C4-2B (cell line): ENCODE measurements at regions not wholly inside any gene's neighbourhood (a gene's known extent, or its start where the extent isn't known, plus 50 kb on each side); places are given as distances from the start of the nearest gene placed in this dataset.

Source experiments
- H3K27ac ChIP-seq: fragments of 450-650 bp; 2 replicates; pipeline ENCODE4 v1.5.1; 2017
- ZFX ChIP-seq: fragments of 450-650 bp; IDR thresholded peaks from 2 replicates; pipeline ENCODE4 v1.6.1; 2017
- TF ChIP-seq, protein P1 (sequence below): fragments of 450-650 bp; conservative IDR thresholded peaks from 2 replicates; pipeline ENCODE4 v1.5.1; 2017; ENCODE audit warnings: mild to moderate bottlenecking

DNA sequence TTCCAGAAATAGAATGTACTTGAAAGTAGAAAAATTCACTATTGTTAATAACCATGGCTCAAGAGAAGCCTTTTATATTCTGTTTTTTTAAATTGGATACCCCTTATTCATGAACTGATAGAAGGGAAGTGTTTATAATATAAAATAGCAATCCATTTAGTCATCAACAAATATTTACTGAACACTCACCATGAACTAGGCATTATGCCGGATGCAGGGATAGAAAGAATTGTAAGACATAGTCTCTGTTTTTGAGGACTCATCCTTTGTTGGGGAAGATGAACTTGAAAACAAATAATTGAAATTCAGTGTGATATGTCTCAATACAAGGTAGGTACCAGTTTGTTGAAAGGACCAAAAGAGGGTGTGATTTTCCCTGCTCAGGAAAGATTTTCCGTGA lies 160.9 kb upstream of the SATB1 start:
- TF ChIP-seq, protein P1, sequence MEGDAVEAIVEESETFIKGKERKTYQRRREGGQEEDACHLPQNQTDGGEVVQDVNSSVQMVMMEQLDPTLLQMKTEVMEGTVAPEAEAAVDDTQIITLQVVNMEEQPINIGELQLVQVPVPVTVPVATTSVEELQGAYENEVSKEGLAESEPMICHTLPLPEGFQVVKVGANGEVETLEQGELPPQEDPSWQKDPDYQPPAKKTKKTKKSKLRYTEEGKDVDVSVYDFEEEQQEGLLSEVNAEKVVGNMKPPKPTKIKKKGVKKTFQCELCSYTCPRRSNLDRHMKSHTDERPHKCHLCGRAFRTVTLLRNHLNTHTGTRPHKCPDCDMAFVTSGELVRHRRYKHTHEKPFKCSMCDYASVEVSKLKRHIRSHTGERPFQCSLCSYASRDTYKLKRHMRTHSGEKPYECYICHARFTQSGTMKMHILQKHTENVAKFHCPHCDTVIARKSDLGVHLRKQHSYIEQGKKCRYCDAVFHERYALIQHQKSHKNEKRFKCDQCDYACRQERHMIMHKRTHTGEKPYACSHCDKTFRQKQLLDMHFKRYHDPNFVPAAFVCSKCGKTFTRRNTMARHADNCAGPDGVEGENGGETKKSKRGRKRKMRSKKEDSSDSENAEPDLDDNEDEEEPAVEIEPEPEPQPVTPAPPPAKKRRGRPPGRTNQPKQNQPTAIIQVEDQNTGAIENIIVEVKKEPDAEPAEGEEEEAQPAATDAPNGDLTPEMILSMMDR = no peak
- TF ChIP-seq ZFX = no peak
- no peak overlapping the region for H3K27ac ChIP-seq

DNA sequence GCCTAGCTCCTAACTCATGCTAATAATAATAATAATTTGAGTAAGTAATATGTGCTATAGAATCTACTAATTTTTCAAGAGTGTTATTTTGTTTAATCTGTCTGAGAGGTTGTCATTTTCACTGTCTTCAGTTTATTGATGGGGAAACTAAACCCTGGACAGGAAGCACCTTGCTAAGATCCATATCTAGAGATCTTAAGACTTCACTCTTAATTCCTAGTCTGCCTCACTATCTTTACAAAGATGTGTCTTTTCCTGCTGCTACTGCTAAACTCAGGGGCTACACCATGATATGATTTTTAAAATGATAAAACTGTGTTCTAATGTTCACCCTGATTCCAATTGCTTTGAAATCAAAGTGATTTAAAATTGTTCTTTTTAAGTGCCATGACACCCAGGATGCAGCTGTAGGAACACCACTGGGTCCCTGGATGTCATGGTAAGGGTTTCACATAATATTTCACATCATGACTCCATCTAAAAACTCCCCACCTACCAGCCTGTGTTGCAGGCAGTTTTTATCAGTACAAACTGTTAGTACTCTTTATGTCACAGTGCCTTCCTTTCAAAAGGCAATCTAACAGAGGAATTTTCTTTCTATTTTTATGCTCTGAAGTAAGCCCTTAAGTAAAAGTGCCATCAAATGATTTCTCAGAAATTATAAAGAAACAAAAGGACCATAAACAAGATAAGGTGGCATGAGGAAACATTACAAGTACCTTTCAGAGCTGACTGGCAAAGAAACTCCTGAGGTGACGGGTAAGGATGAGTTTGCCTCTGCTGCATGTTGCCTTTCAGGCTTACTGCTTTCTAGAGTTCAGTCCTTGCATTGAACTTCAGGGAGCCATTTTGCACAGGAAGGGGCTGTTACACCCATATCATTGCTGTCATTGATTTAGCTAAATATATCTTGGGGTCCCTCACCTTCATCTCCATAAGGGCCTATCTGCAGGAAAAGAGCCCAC lies 160.1 kb upstream of the SATB1 start:
- H3K27ac ChIP-seq = no peak overlapping the region
- TF ChIP-seq, protein P1 = no peak
- TF ChIP-seq ZFX = no peak

DNA sequence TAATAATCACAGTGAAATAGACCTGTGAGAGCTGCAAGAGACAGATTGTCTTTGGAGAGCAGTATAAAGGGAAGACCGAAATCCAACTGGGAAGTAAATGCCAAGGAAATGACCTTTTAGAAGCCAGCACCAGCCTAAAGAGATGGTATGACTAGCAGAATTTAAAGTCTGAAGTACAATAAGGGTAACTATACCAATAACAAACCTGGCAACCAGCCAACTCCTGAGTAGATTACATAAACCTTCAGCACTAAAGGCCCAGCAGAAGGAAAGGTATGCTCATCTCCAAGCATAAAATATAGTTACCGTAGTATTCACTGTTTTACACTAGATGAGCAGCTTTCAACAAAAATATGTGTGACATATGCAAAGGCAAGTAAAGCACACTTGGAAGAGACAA lies 155.1 kb upstream of the SATB1 start:
- TF ChIP-seq ZFX = no peak
- TF ChIP-seq, protein P1 = no peak
- H3K27ac ChIP-seq = no peak overlapping the region

DNA sequence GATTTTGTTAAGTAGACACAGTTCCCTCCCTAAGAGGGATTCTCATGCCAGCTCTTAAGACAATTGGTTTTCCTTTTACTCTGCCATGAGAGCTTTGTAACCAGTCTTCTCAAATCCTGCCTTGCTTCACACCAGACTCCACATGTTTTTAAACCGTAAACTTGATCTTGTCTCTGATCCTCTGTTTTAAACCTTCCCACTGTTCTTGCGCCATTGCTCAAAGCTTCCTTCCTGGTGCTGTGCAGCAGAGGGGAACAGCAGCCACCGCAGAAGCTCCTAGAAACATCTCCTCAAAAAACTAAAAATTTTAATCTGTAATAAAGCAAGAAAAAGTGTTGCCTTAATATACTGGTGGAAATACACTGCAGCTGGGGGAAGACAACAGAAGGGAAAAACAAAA lies 154.5 kb upstream of the SATB1 start:
- TF ChIP-seq ZFX = no peak
- TF ChIP-seq, protein P1 = no peak
- no peak overlapping the region for H3K27ac ChIP-seq

DNA sequence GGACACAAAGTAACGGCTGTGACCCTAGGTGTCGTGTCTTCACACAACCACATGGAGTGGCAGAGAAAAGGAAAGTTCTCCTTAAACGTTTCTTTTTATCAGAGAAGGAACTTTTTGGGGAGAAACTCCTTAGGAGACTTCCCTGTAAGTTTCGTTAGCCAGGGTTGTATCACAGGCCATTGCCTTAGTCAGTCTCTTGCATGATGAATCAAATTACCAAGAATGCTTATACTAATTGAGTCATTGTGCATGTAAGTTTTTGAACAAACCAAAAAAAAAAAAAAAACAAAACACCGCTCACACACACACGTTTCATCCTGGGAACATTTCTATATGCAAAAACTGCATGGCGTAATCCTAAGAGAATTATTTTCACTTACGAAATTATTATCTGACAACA lies 150.4 kb upstream of the SATB1 start:
- H3K27ac ChIP-seq = no peak overlapping the region
- no peak for TF ChIP-seq ZFX
- TF ChIP-seq, protein P1 = no peak

DNA sequence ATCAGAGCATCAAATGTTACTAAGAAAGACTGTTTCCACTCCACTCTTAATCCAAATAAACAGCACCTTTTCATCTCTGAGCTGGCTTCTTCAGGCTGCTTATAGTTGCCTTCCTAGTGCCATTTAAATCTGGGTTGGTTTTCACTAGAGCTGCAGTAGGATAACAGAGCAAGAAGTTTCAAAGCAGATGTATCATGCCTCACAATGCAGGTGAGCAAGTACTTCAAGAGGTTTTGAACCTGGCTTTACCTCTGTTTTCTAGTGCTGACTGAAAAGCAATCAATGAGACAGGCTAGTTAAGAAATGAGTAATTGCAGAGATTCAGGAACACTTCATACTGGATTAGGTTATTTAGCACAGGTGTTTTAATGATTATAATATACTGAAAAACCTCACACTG lies 147.7 kb upstream of the SATB1 start:
- no peak overlapping the region for H3K27ac ChIP-seq
- no peak for TF ChIP-seq ZFX
- TF ChIP-seq, protein P1 = no peak

DNA sequence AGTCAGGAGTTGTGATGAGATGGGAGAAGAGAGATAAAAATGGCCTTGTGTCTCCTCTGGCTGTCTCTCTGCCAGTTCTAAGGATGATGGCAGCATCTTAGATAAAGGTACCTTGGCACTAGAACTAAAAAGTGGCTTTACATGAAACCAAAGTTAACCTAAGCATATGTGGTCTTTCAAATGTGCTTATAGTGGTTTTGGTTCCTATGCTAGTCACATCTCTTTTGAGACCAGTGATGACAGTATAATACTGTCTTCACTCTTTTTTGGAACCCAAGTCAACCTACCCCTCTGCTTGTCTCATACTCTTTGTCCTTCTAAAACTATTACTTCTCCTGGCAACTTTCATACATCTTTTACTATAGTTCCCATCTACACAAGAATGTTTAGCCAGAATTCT lies 142.2 kb upstream of the SATB1 start:
- no peak overlapping the region for H3K27ac ChIP-seq
- TF ChIP-seq, protein P1 = no peak
- no peak for TF ChIP-seq ZFX
